ENCODE measurements at regions not wholly inside any gene's neighbourhood (a gene's known extent, or its start where the extent isn't known, plus 50 kb on each side); places are given as distances from the start of the nearest gene placed in this dataset.

- ATAC-seq (ENCODE audit: insufficient read depth, low read depth), result no peak
- Histone ChIP-seq H3K4me3 (ENCODE audit: low read depth in 1 of 2, low read length in 2 of 2) (no peak overlapping the region), H3K36me3 (ENCODE audit: insufficient read depth, low read length) (no peaks in the 10 kb centered on the region), H3K27me3 (ENCODE audit: insufficient read depth, low read length, poor library complexity) (no peaks in the 10 kb centered on the region), H3K9ac (ENCODE audit: low read depth, low read length) (no peak overlapping the region), H3K27ac (ENCODE audit: low read length) (no peak overlapping the region), H3K4me1 (ENCODE audit: insufficient read depth, low read length) (no peaks in the 10 kb centered on the region), H2AFZ (ENCODE audit: low read depth, low read length) (no peak overlapping the region), H3K9me3 (ENCODE audit: insufficient read depth, low read length, severe bottlenecking) (no peaks in the 10 kb centered on the region), H3K4me2 (ENCODE audit: insufficient read depth, low read length) (no peak overlapping the region), H3K79me2 (ENCODE audit: insufficient read depth, low read length) (no peaks in the 10 kb centered on the region), H4K20me1 (ENCODE audit: insufficient read depth, low read length) (no peaks in the 10 kb centered on the region)
- TF ChIP-seq EZH2 (IDR thresholded peaks at IDR 0.05; ENCODE audit: borderline replicate concordance, low read depth, low read length, severe bottlenecking), result no peak
- TF ChIP-seq, protein P1, sequence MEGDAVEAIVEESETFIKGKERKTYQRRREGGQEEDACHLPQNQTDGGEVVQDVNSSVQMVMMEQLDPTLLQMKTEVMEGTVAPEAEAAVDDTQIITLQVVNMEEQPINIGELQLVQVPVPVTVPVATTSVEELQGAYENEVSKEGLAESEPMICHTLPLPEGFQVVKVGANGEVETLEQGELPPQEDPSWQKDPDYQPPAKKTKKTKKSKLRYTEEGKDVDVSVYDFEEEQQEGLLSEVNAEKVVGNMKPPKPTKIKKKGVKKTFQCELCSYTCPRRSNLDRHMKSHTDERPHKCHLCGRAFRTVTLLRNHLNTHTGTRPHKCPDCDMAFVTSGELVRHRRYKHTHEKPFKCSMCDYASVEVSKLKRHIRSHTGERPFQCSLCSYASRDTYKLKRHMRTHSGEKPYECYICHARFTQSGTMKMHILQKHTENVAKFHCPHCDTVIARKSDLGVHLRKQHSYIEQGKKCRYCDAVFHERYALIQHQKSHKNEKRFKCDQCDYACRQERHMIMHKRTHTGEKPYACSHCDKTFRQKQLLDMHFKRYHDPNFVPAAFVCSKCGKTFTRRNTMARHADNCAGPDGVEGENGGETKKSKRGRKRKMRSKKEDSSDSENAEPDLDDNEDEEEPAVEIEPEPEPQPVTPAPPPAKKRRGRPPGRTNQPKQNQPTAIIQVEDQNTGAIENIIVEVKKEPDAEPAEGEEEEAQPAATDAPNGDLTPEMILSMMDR (IDR thresholded peaks at IDR 0.05; ENCODE audit: borderline replicate concordance, extremely low read depth, low read length, poor library complexity, severe bottlenecking), result no peak
- DNase-seq, result no peak
These were observed 1352.5 kb downstream of the ZPLD1 start for GRCh38 chr3:103787164-103787871.

GRCh38 chr3:103787879-103788278 lies 1353.1 kb downstream of the ZPLD1 start:
- H3K4me1 ChIP-seq (ENCODE audit: insufficient read depth, low read length), result no peaks in the 10 kb centered on the region
- H3K79me2 ChIP-seq (ENCODE audit: insufficient read depth, low read length), result no peaks in the 10 kb centered on the region
- no peak overlapping the region for H3K4me2 ChIP-seq (ENCODE audit: insufficient read depth, low read length)
- H3K9ac ChIP-seq (ENCODE audit: low read depth, low read length), result no peak overlapping the region
- H3K27me3 ChIP-seq (ENCODE audit: insufficient read depth, low read length, poor library complexity), result no peaks in the 10 kb centered on the region
- H3K4me3 ChIP-seq (ENCODE audit: low read depth in 1 of 2, low read length in 2 of 2), result no peak overlapping the region
- H4K20me1 ChIP-seq (ENCODE audit: insufficient read depth, low read length), result no peaks in the 10 kb centered on the region
- no peak for DNase-seq
- no peaks in the 10 kb centered on the region for H3K9me3 ChIP-seq (ENCODE audit: insufficient read depth, low read length, severe bottlenecking)
- no peak for ATAC-seq (ENCODE audit: insufficient read depth, low read depth)
- H3K27ac ChIP-seq (ENCODE audit: low read length), result no peak overlapping the region
- TF ChIP-seq, protein P1 (IDR thresholded peaks at IDR 0.05; ENCODE audit: borderline replicate concordance, extremely low read depth, low read length, poor library complexity, severe bottlenecking), result no peak
- no peak for TF ChIP-seq EZH2 (IDR thresholded peaks at IDR 0.05; ENCODE audit: borderline replicate concordance, low read depth, low read length, severe bottlenecking)
- H3K36me3 ChIP-seq (ENCODE audit: insufficient read depth, low read length), result no peaks in the 10 kb centered on the region
- H2AFZ ChIP-seq (ENCODE audit: low read depth, low read length), result no peak overlapping the region

GRCh38 chr3:103791786-103792515 lies 1357.1 kb downstream of the ZPLD1 start:
- ATAC-seq (ENCODE audit: insufficient read depth, low read depth) (no peak), DNase-seq (no peak)
- Histone ChIP-seq H4K20me1 (ENCODE audit: insufficient read depth, low read length) (no peaks in the 10 kb centered on the region), H3K4me3 (ENCODE audit: low read depth in 1 of 2, low read length in 2 of 2) (no peak overlapping the region), H3K27me3 (ENCODE audit: insufficient read depth, low read length, poor library complexity) (no peaks in the 10 kb centered on the region), H3K79me2 (ENCODE audit: insufficient read depth, low read length) (no peaks in the 10 kb centered on the region), H3K9ac (ENCODE audit: low read depth, low read length) (no peak overlapping the region), H3K9me3 (ENCODE audit: insufficient read depth, low read length, severe bottlenecking) (no peaks in the 10 kb centered on the region), H2AFZ (ENCODE audit: low read depth, low read length) (no peak overlapping the region), H3K4me2 (ENCODE audit: insufficient read depth, low read length) (no peak overlapping the region), H3K36me3 (ENCODE audit: insufficient read depth, low read length) (no peaks in the 10 kb centered on the region), H3K27ac (ENCODE audit: low read length) (no peak overlapping the region), H3K4me1 (ENCODE audit: insufficient read depth, low read length) (no peaks in the 10 kb centered on the region)
- no peak for TF ChIP-seq EZH2 (IDR thresholded peaks at IDR 0.05; ENCODE audit: borderline replicate concordance, low read depth, low read length, severe bottlenecking)
- TF ChIP-seq, protein P1 (IDR thresholded peaks at IDR 0.05; ENCODE audit: borderline replicate concordance, extremely low read depth, low read length, poor library complexity, severe bottlenecking), result no peak
